IMR-90 (cell line): ENCODE measurements at regions not wholly inside any gene's neighbourhood (a gene's known extent, or its start where the extent isn't known, plus 50 kb on each side); places are given as distances from the start of the nearest gene placed in this dataset.

Source experiments
- ATAC-seq: fragments of 200-7000 bp; cut with Tn5 transposase; 2 replicates; pipeline ENCODE4 v1.9.1; 2020; ENCODE audit warnings: low read depth, mild to moderate bottlenecking, moderate library complexity
- BruUV-seq: library from RNA; stranded (reverse); fragments of 400-500 nt; replicated peaks from 2 replicates; lab custom pipeline; 2021; lab: Mats Ljungman, UMichigan
- CTCF ChIA-PET: fragments of 300-600 bp; formaldehyde crosslinking; extraction: SDS; loops from one replicate; lab custom pipeline; 2021; ENCODE audit warnings: antibody characterized with exemption; lab: Yijun Ruan, JAX
- POLR2A ChIA-PET: fragments of 300-600 bp; sonication (Branson Sonifier 250); formaldehyde crosslinking; loops from one replicate; lab custom pipeline; 2022; ENCODE audit warnings: antibody characterized with exemption; ENCODE audit not compliant: unreplicated experiment; lab: Charles Lee
- DNase-seq: peaks from one replicate; pipeline ENCODE4 v3.0.0; 2013
- H2AFZ ChIP-seq: replicated peaks from 2 replicates; pipeline ENCODE3; 2013; ENCODE audit warnings: low read length, mild to moderate bottlenecking; ENCODE audit not compliant: poor library complexity
- H2AK5ac ChIP-seq: 2 replicates; pipeline ENCODE4 v1.6.1; 2013; ENCODE audit warnings: low read depth, low read length, inconsistent platforms
- H2AK9ac ChIP-seq: replicated peaks from 2 replicates; pipeline ENCODE3; 2013; ENCODE audit warnings: mild to moderate bottlenecking, low read depth, low read length, moderate library complexity; ENCODE audit not compliant: poor library complexity
- H2BK120ac ChIP-seq: 2 replicates; pipeline ENCODE4 v1.6.1; 2013; ENCODE audit warnings: low read depth, low read length, inconsistent platforms
- H2BK15ac ChIP-seq: 3 replicates; pipeline ENCODE4 v1.6.1; 2013; ENCODE audit warnings: low read depth, low read length, inconsistent platforms
- H2BK20ac ChIP-seq: 2 replicates; pipeline ENCODE4 v1.6.1; 2013; ENCODE audit warnings: low read depth, mild to moderate bottlenecking, inconsistent platforms, low read length, moderate library complexity
- H2BK5ac ChIP-seq: 2 replicates; pipeline ENCODE4 v1.6.1; 2013; ENCODE audit warnings: mild to moderate bottlenecking, low read depth, low read length, inconsistent platforms; ENCODE audit not compliant: poor library complexity, severe bottlenecking
- H3K14ac ChIP-seq: replicated peaks from 2 replicates; pipeline ENCODE4 v1.6.1; 2013; ENCODE audit warnings: low read depth, low read length, inconsistent platforms
- H3K18ac ChIP-seq: 2 replicates; pipeline ENCODE4 v1.6.1; 2013; ENCODE audit warnings: low read depth, low read length, control low read depth
- H3K23ac ChIP-seq: 2 replicates; pipeline ENCODE4 v1.6.1; 2013; ENCODE audit warnings: low read depth, low read length, inconsistent platforms
- H3K27ac ChIP-seq: 2 replicates; pipeline ENCODE4 v1.5.1; 2013; ENCODE audit warnings: mild to moderate bottlenecking, control low read depth, low read length; ENCODE audit not compliant: insufficient read depth
- H3K27me3 ChIP-seq: 2 replicates; pipeline ENCODE4 v1.6.1; 2013; ENCODE audit warnings: low read length; ENCODE audit not compliant: control insufficient read depth, insufficient read depth
- H3K36me3 ChIP-seq: 2 replicates; pipeline ENCODE4 v1.6.1; 2013; ENCODE audit warnings: low read length, mixed read lengths; ENCODE audit not compliant: control insufficient read depth, insufficient read depth
- H3K4ac ChIP-seq: 2 replicates; pipeline ENCODE4 v1.6.1; 2013; ENCODE audit warnings: low read depth, low read length, inconsistent platforms
- H3K4me1 ChIP-seq: 2 replicates; pipeline ENCODE4 v1.6.1; 2013; ENCODE audit warnings: low read length, mixed read lengths; ENCODE audit not compliant: control insufficient read depth, insufficient read depth
- H3K4me2 ChIP-seq: 2 replicates; pipeline ENCODE4 v1.6.1; 2013; ENCODE audit warnings: low read depth, mild to moderate bottlenecking, control low read depth, low read length, moderate library complexity
- H3K4me3 ChIP-seq: 2 replicates; pipeline ENCODE4 v1.5.1; 2013; ENCODE audit warnings: low read depth, mild to moderate bottlenecking, control low read depth, low read length, moderate library complexity; ENCODE audit not compliant: insufficient read depth
- H3K56ac ChIP-seq: 2 replicates; pipeline ENCODE4 v1.6.1; 2013; ENCODE audit warnings: low read length, inconsistent platforms; ENCODE audit not compliant: insufficient read depth; ENCODE audit errors: extremely low read depth
- H3K79me1 ChIP-seq, 2 experiments: 2 replicates each; pipeline ENCODE4 v1.6.1; 2013; ENCODE audit warnings: low read length in 2 of 2, inconsistent platforms in 1 of 2, low read depth in 1 of 2
- H3K9ac ChIP-seq: 2 replicates; pipeline ENCODE4 v1.6.1; 2013; ENCODE audit warnings: low read depth, low read length, control low read depth
- H3K9me1 ChIP-seq: 2 replicates; pipeline ENCODE4 v1.6.1; 2013; ENCODE audit warnings: low read length, inconsistent platforms; ENCODE audit not compliant: insufficient read depth
- H3K9me3 ChIP-seq: 2 replicates; pipeline ENCODE4 v1.6.1; 2013; ENCODE audit warnings: low read length; ENCODE audit not compliant: control insufficient read depth, insufficient read depth
- H4K20me1 ChIP-seq: 2 replicates; pipeline ENCODE4 v1.6.1; 2013; ENCODE audit warnings: low read length, inconsistent platforms; ENCODE audit not compliant: insufficient read depth
- H4K5ac ChIP-seq: 2 replicates; pipeline ENCODE4 v1.6.1; 2013; ENCODE audit warnings: mild to moderate bottlenecking, low read depth, low read length, control low read depth
- H4K8ac ChIP-seq, 2 experiments: 2 replicates each; pipeline ENCODE4 v1.6.1; 2013; ENCODE audit warnings: low read depth in 2 of 2, low read length in 2 of 2, control low read depth in 1 of 2, inconsistent platforms in 1 of 2
- H4K91ac ChIP-seq: 2 replicates; pipeline ENCODE4 v1.6.1; 2013; ENCODE audit warnings: low read depth, low read length, inconsistent platforms; ENCODE audit not compliant: insufficient read depth
- BHLHE40 ChIP-seq: fragments of 150-350 bp; IDR thresholded peaks from 2 replicates; pipeline ENCODE4 v1.6.1; 2016; ENCODE audit warnings: mild to moderate bottlenecking, low read depth, low read length
- FOS ChIP-seq: fragments of 150-350 bp; IDR thresholded peaks from 2 replicates; pipeline ENCODE4 v1.6.1; 2016; ENCODE audit warnings: low read depth, low read length
- MAFK ChIP-seq: IDR thresholded peaks from 2 replicates; pipeline ENCODE4 v1.6.1; 2012; ENCODE audit warnings: low read depth, low read length, improper control_type of control experiment
- MAZ ChIP-seq: IDR thresholded peaks from 2 replicates; pipeline ENCODE4 v1.6.1; 2012; ENCODE audit warnings: low read depth, mild to moderate bottlenecking, low read length, improper control_type of control experiment, moderate library complexity, borderline replicate concordance
- MXI1 ChIP-seq: IDR thresholded peaks from 2 replicates; pipeline ENCODE4 v1.6.1; 2012; ENCODE audit warnings: low read depth, mild to moderate bottlenecking, low read length, moderate library complexity, borderline replicate concordance
- NFE2L2 ChIP-seq: fragments of 150-350 bp; IDR thresholded peaks from 2 replicates; pipeline ENCODE4 v1.6.1; 2016; ENCODE audit warnings: low read depth, mild to moderate bottlenecking, low read length
- POLR2A ChIP-seq: IDR thresholded peaks from 2 replicates; pipeline ENCODE4 v1.6.1; 2012; ENCODE audit warnings: mild to moderate bottlenecking, low read depth, low read length
- RAD21 ChIP-seq: IDR thresholded peaks from 2 replicates; pipeline ENCODE4 v1.6.1; 2012; ENCODE audit warnings: low read length, improper control_type of control experiment
- RFX5 ChIP-seq: IDR thresholded peaks from 2 replicates; pipeline ENCODE4 v1.8.0; 2012; ENCODE audit warnings: low read depth, mild to moderate bottlenecking, low read length, moderate library complexity
- SMC3 ChIP-seq: fragments of 150-350 bp; IDR thresholded peaks from 2 replicates; pipeline ENCODE4 v1.6.1; 2016; ENCODE audit warnings: low read depth, mild to moderate bottlenecking, antibody characterized with exemption, low read length, moderate library complexity
- WGBS, 2 experiments: methylation state at CpG; one replicate each; pipeline versions ENCODE4 v1.1.5 to v1.1.7; 2013; ENCODE audit warnings: missing lambda C conversion rate in 2 of 2; ENCODE audit not compliant: insufficient read length in 1 of 2; ENCODE audit errors: extremely low coverage in 2 of 2; 5-methylcytosine and 5-hydroxymethylcytosine counted together
- dilution Hi-C: fragments of 300-500 bp; cut with HindIII; formaldehyde crosslinking; loops from one replicate; pipeline ENCODE4 v1.14.3; 2018; ENCODE audit warnings: low sequenced_read_pairs; ENCODE audit not compliant: unreplicated experiment
- in situ Hi-C: fragments of 300-500 bp; cut with MboI; formaldehyde crosslinking; loops from 3 replicates; pipeline ENCODE4 v1.14.3; 2019; ENCODE audit warnings: low sequenced_read_pairs, inconsistent platforms, mixed read lengths
- intact Hi-C: fragments of 100-400 bp; cut with micrococcal nuclease; formaldehyde crosslinking; loops from 2 replicates; pipeline ENCODE4 v1.10.0; 2022
- TF ChIP-seq, protein P1 (sequence below): fragments of 150-350 bp; IDR thresholded peaks from 2 replicates; pipeline ENCODE4 v1.6.1; 2017; ENCODE audit warnings: mild to moderate bottlenecking, antibody characterized with exemption, low read length, low read depth
- TF ChIP-seq, protein P2 (sequence below): conservative IDR thresholded peaks from 2 replicates; pipeline ENCODE4 v1.5.1; 2012; ENCODE audit warnings: mild to moderate bottlenecking, low read depth, low read length, improper control_type of control experiment
- TF ChIP-seq, protein P3 (sequence below): fragments of 150-350 bp; IDR thresholded peaks from 2 replicates; pipeline ENCODE4 v1.6.1; 2016; ENCODE audit warnings: low read depth, mild to moderate bottlenecking, low read length, moderate library complexity, borderline replicate concordance

DNA sequence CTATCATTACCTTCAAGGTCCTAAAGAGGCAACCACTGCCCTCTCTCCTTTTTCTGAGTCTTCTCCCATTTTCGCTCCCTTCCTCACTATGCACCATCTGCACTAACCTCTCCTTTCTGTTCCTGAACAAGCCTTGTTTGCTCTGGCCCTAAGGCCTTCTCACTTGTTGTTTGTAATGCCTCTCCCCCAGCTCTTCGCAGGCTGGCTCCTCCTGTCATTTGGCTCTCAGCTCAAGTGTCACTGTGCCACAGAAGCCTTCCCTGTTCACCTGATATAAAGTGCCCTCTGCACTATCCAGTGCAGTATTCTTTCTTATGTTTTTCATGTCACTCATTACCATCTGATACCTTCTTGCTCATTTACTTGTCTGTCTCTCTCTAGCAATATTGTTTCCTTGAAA, 303.7 kb downstream of the KCNN2 start:
- Histone ChIP-seq H3K18ac (no peak overlapping the region), H2BK120ac (no peak overlapping the region), H2BK5ac (no peak overlapping the region), H3K4me2 (no peak overlapping the region), H2AFZ (no peak overlapping the region), H3K9me1 (no peaks in the 10 kb centered on the region), H3K36me3 (no peaks in the 10 kb centered on the region), H2BK20ac (no peak overlapping the region), H4K5ac (no peak overlapping the region), H4K8ac (no peak overlapping the region), H3K4me1 (no peaks in the 10 kb centered on the region), H3K4ac (no peak overlapping the region), H3K27ac (no peak overlapping the region), H3K9me3 (peaks cover 12% of the 10 kb centered on the region; the same call in 1 of the 2 replicates), H4K20me1 (no peaks in the 10 kb centered on the region), H2BK15ac (no peak overlapping the region), H3K27me3 (no peaks in the 10 kb centered on the region), H3K79me1 (no peaks in the 10 kb centered on the region), H3K4me3 (no peak overlapping the region), H2AK9ac (no peak overlapping the region), H3K56ac (no peak overlapping the region), H3K9ac (no peak overlapping the region), H3K14ac (no peak overlapping the region), H2AK5ac (no peak overlapping the region), H4K91ac (no peak overlapping the region), H3K23ac (no peak overlapping the region)
- ChIA-PET POLR2A (no interaction called here), CTCF (no interaction called here)
- BruUV-seq: no TSS peak
- TF ChIP-seq RAD21 (no peak), FOS (no peak), POLR2A (no peak), RFX5 (no peak), MAFK (no peak), BHLHE40 (no peak), MXI1 (no peak), NFE2L2 (no peak), SMC3 (no peak), MAZ (no peak)
- TF ChIP-seq, protein P1, sequence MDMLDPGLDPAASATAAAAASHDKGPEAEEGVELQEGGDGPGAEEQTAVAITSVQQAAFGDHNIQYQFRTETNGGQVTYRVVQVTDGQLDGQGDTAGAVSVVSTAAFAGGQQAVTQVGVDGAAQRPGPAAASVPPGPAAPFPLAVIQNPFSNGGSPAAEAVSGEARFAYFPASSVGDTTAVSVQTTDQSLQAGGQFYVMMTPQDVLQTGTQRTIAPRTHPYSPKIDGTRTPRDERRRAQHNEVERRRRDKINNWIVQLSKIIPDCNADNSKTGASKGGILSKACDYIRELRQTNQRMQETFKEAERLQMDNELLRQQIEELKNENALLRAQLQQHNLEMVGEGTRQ: no peak
- TF ChIP-seq, protein P2, sequence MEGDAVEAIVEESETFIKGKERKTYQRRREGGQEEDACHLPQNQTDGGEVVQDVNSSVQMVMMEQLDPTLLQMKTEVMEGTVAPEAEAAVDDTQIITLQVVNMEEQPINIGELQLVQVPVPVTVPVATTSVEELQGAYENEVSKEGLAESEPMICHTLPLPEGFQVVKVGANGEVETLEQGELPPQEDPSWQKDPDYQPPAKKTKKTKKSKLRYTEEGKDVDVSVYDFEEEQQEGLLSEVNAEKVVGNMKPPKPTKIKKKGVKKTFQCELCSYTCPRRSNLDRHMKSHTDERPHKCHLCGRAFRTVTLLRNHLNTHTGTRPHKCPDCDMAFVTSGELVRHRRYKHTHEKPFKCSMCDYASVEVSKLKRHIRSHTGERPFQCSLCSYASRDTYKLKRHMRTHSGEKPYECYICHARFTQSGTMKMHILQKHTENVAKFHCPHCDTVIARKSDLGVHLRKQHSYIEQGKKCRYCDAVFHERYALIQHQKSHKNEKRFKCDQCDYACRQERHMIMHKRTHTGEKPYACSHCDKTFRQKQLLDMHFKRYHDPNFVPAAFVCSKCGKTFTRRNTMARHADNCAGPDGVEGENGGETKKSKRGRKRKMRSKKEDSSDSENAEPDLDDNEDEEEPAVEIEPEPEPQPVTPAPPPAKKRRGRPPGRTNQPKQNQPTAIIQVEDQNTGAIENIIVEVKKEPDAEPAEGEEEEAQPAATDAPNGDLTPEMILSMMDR: no peak
- TF ChIP-seq, protein P3, sequence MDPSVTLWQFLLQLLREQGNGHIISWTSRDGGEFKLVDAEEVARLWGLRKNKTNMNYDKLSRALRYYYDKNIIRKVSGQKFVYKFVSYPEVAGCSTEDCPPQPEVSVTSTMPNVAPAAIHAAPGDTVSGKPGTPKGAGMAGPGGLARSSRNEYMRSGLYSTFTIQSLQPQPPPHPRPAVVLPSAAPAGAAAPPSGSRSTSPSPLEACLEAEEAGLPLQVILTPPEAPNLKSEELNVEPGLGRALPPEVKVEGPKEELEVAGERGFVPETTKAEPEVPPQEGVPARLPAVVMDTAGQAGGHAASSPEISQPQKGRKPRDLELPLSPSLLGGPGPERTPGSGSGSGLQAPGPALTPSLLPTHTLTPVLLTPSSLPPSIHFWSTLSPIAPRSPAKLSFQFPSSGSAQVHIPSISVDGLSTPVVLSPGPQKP: no peak
- intact Hi-C loops: no loop called here
- dilution Hi-C loops: no loop called here
- WGBS, 2 experiments: no CpG with 5 or more reads among the region's 2 CpGs
- ATAC-seq (no peak), DNase-seq (no peak)
- in situ Hi-C loops: no loop called here
